Stomach (tissue), 8 donors: ENCODE measurements at regions not wholly inside any gene's neighbourhood (a gene's known extent, or its start where the extent isn't known, plus 50 kb on each side); places are given as distances from the start of the nearest gene placed in this dataset.

ENCODE experiments used
- DNase-seq, 2 donors: peaks; one replicate each; pipeline versions ENCODE4 v3.0.0 to v3.0.0-alpha.2; 2013 to 2019
- H3K27ac ChIP-seq, 5 donors: fragments of 200-600 bp in 4 of 5; sonication (generic) in 4 of 5; one replicate each; pipeline ENCODE4 v1.5.1; 2013 to 2019; ENCODE audit warnings: mild to moderate bottlenecking in 1 of 5, moderate library complexity in 1 of 5
- H3K27me3 ChIP-seq, 3 donors: fragments of 200-600 bp; sonication (generic); one replicate each; pipeline ENCODE4 v1.5.1; 2017 to 2019; ENCODE audit warnings: mixed run types in 1 of 3
- H3K36me3 ChIP-seq, 4 donors: fragments of 200-600 bp; sonication (generic); 1 replicate in 3 of 4; 2 replicates in 1 of 4; pipeline ENCODE4 v1.5.1; 2016 to 2019
- H3K4me1 ChIP-seq, 4 donors: fragments of 200-600 bp; sonication (generic); one replicate each; pipeline ENCODE4 v1.5.1; 2016 to 2019
- H3K4me3 ChIP-seq, 4 donors: fragments of 200-600 bp; sonication (generic) in 3 of 4; one replicate each; pipeline ENCODE4 v1.5.1; 2016 to 2019; ENCODE audit warnings: mild to moderate bottlenecking in 1 of 4
- H3K9me3 ChIP-seq, 4 donors: fragments of 200-600 bp; sonication (generic); one replicate each; pipeline ENCODE4 v1.5.1; 2016 to 2019
- CTCF ChIP-seq, 7 experiments: fragments of 450-650 bp in 4 of 7; fragments of 200-600 bp in 3 of 7; sonication (generic) in 3 of 7; IDR thresholded peaks; one replicate each; pipeline ENCODE4 v1.5.1; 2016 to 2019; ENCODE audit warnings: antibody characterized with exemption in 7 of 7, control low read depth in 2 of 7, mild to moderate bottlenecking in 1 of 7
- EP300 ChIP-seq: sonication (generic); formaldehyde crosslinking; IDR thresholded peaks from one replicate; pipeline ENCODE4 v1.6.1; 2017; ENCODE audit warnings: antibody characterized with exemption
- POLR2A ChIP-seq, 4 donors: fragments of 450-650 bp; IDR thresholded peaks; one replicate each; pipeline ENCODE4 v1.6.1; 2016; ENCODE audit warnings: antibody characterized with exemption in 4 of 4, control low read depth in 2 of 4, mild to moderate bottlenecking in 1 of 4, moderate library complexity in 1 of 4
- POLR2AphosphoS5 ChIP-seq, 3 donors: sonication (generic); formaldehyde crosslinking; IDR thresholded peaks; one replicate each; pipeline ENCODE4 v1.6.1; 2016; ENCODE audit warnings: antibody characterized with exemption in 3 of 3
- WGBS, 5 donors: extraction: QIAGEN DNeasy Blood & Tissue Kit in 3 of 5; methylation state at CpG; one replicate each; pipeline versions ENCODE4 v1.1.5 to v1.1.7; 2013 to 2018; 5-methylcytosine and 5-hydroxymethylcytosine counted together
- intact Hi-C: fragments of 100-400 bp; cut with DNase I; formaldehyde crosslinking; loops from one replicate; pipeline ENCODE4 v1.15.1; 2023; ENCODE audit warnings: low total_unique reads
- donor health status: healthy with polysubstance abuse.
- donor health status: Bipolar disorder and iron deficiency.
- donor health status: healthy.

- TF ChIP-seq POLR2AphosphoS5 (IDR thresholded peaks at IDR 0.05) (no peak), EP300 (no peak), CTCF (IDR thresholded peaks at IDR 0.05) (no peak), POLR2A (IDR thresholded peaks at IDR 0.05) (no peak)
- H3K4me3 ChIP-seq = no peak overlapping the region
- H3K36me3 ChIP-seq = no peaks in the 10 kb centered on the region
- no peak overlapping the region for H3K27ac ChIP-seq
- no peak for DNase-seq
- H3K9me3 ChIP-seq = no peaks in the 10 kb centered on the region
- intact Hi-C loops = no loop called here
- H3K4me1 ChIP-seq = no peaks in the 10 kb centered on the region
- no peaks in the 10 kb centered on the region for H3K27me3 ChIP-seq
Measured at GRCh38 chrY:14411334-14411733, 113.0 kb upstream of the NLGN4Y start.

- DNase-seq = no peak
- Histone ChIP-seq H3K4me1 (no peaks in the 10 kb centered on the region), H3K27me3 (no peaks in the 10 kb centered on the region), H3K27ac (no peak overlapping the region), H3K4me3 (no peak overlapping the region), H3K36me3 (no peaks in the 10 kb centered on the region), H3K9me3 (no peaks in the 10 kb centered on the region)
- intact Hi-C loops = no loop called here
- 13 to 35% (median 33%) methylated on average over 1 of the region's 1 CpG; no CpG with 5 or more reads in 2 of the 5 donors for WGBS, 5 donors
- TF ChIP-seq POLR2A (IDR thresholded peaks at IDR 0.05) = no peak
- TF ChIP-seq POLR2AphosphoS5 (IDR thresholded peaks at IDR 0.05) = no peak
- TF ChIP-seq EP300 = no peak
Measured at GRCh38 chrY:14436546-14436945, 87.8 kb upstream of the NLGN4Y start.

GRCh38 chrY:14437626-14438025, 86.7 kb upstream of the NLGN4Y start:
- DNase-seq = no peak
- 79 to 97% (median 92%) methylated on average over 2 of the region's 2 CpGs; no CpG with 5 or more reads in 2 of the 5 donors for WGBS, 5 donors
- Histone ChIP-seq H3K9me3 (no peaks in the 10 kb centered on the region), H3K4me1 (no peaks in the 10 kb centered on the region), H3K36me3 (no peaks in the 10 kb centered on the region), H3K4me3 (no peak overlapping the region), H3K27me3 (no peaks in the 10 kb centered on the region), H3K27ac (no peak overlapping the region)
- TF ChIP-seq CTCF (IDR thresholded peaks at IDR 0.05) = no peak
- TF ChIP-seq EP300 = no peak
- TF ChIP-seq POLR2A (IDR thresholded peaks at IDR 0.05) = no peak
- TF ChIP-seq POLR2AphosphoS5 (IDR thresholded peaks at IDR 0.05) = no peak
- intact Hi-C loops = no loop called here

GRCh38 chrY:14438395-14438794, 85.9 kb upstream of the NLGN4Y start:
- no peak for TF ChIP-seq POLR2A (IDR thresholded peaks at IDR 0.05)
- no peak for TF ChIP-seq EP300
- TF ChIP-seq POLR2AphosphoS5 (IDR thresholded peaks at IDR 0.05) = no peak
- TF ChIP-seq CTCF (IDR thresholded peaks at IDR 0.05) = no peak
- Histone ChIP-seq H3K36me3 (no peaks in the 10 kb centered on the region), H3K4me3 (no peak overlapping the region), H3K27ac (no peak overlapping the region), H3K9me3 (no peaks in the 10 kb centered on the region), H3K4me1 (no peaks in the 10 kb centered on the region), H3K27me3 (no peaks in the 10 kb centered on the region)
- 88 to 100% (median 88%) methylated on average over 1 of the region's 1 CpG; no CpG with 5 or more reads in 2 of the 5 donors for WGBS, 5 donors
- DNase-seq = no peak
- intact Hi-C loops = no loop called here

- Histone ChIP-seq H3K36me3 (no peaks in the 10 kb centered on the region), H3K27me3 (no peaks in the 10 kb centered on the region), H3K27ac (no peak overlapping the region), H3K4me1 (no peaks in the 10 kb centered on the region), H3K9me3 (no peaks in the 10 kb centered on the region), H3K4me3 (no peak overlapping the region)
- WGBS, 5 donors = 65 to 74% (median 73%) methylated on average over 4 of the region's 4 CpGs; no CpG with 5 or more reads in 2 of the 5 donors
- intact Hi-C loops = no loop called here
- DNase-seq = no peak
- no peak for TF ChIP-seq POLR2A (IDR thresholded peaks at IDR 0.05)
- TF ChIP-seq POLR2AphosphoS5 (IDR thresholded peaks at IDR 0.05) = no peak
- TF ChIP-seq EP300 = no peak
- no peak for TF ChIP-seq CTCF (IDR thresholded peaks at IDR 0.05)
Measured at GRCh38 chrY:14444550-14444949, 79.8 kb upstream of the NLGN4Y start.
